Stimulated activated CD4-positive, alpha-beta T cell treated with anti-CD3 and anti-CD28 coated beads, TNF-alpha, amount 100 ng/mL, for 1 hour (primary cell): ENCODE measurements at regions not wholly inside any gene's neighbourhood (a gene's known extent, or its start where the extent isn't known, plus 50 kb on each side); places are given as distances from the start of the nearest gene placed in this dataset.
"Not testable (repeated sequence)": the region's sequence is repeated elsewhere in the genome, so short reads cannot be mapped to it uniquely, and the experiment has no call there.

Experiments used
- DNase-seq, 3 donors: peaks; one replicate each; pipeline ENCODE4 v3.0.0-alpha.2; 2020; ENCODE audit warnings: low read depth in 3 of 3, low spot score in 1 of 3

DNA sequence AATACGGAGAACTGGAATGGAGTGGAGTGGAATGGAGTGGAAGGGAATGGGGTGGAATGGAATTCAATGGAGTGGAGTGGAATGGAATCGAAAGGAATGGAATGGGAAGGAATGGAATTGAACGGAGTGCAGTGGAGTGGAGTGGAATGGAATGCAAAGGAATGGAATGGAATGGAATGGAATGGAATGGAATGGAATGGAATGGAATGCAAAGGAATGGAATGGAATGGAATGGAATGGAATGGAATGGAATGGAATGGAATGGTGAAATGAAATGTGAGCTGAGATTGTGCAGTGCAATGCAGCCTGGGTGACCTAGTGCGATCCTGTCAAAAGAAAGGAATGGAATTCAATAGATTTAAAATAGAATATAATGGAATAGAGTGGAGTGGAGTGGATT lies 357.3 kb upstream of the WSB1 start:
- not testable (repeated sequence) for DNase-seq

DNA sequence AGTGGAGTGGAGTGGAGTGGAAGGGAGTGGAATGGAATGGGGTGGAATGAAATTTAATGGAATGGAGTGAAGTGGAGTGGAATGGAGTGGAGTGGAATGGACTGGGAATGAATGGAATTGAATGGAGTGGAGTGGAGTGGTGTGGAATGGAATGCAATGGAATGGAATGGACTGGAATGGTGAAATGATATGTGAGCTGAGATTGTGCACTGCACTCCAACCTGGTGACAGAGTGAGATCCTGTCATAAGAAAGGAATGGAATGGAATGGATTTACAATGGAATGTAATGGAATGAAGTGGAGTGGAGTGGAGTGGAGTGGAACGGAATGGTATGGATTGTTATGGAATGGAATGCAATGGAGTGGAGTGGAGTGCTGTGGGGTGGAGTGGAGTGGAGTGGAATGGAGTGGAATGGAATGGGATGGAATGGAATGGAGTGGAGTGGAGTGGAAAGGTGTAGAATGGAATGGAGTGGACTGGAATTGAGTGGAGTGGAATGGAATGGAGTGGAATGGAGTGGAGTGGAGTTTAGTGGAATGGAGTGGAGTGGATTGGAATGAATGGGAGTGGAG lies 356.1 kb upstream of the WSB1 start:
- DNase-seq, result not testable (repeated sequence)

DNA sequence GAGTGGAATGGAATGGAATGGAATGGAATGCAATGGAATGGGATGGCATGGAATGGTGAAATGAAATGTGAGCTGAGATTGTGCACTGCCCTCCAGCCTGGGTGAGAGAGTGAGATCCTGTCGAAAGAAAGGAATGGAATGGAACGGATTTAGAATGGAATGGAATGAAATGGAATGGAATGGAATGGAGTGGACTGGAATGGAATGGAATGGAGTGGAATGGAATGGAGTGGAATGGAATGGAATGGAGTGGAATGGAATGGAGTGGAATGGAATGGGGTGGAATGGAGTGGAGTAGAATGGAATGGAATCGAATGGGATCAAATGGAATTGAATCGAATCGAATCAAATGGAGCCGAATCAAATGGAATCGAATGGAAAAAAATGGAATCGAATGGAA lies 354.2 kb upstream of the WSB1 start:
- DNase-seq, result not testable (repeated sequence)

DNA sequence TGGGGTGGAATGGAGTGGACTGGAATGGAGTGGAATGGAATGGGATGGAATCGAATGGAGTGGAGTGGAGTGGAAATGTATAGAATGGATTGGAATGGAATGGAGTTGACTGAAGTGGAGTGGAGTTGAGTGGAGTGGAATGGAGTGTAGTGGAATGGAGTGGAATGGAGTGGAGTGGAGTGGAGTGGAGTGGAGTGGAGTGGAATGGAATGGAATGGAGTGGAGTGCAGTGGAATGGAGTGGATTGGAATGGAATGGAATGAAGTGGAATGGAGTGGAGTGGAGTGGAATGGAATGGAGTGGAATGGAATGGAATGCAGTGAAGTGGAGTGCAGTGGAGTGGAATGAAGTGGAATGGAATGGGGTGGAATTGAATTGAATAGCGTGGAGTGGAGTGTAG lies 353.3 kb upstream of the WSB1 start:
- DNase-seq, result not testable (repeated sequence)

DNA sequence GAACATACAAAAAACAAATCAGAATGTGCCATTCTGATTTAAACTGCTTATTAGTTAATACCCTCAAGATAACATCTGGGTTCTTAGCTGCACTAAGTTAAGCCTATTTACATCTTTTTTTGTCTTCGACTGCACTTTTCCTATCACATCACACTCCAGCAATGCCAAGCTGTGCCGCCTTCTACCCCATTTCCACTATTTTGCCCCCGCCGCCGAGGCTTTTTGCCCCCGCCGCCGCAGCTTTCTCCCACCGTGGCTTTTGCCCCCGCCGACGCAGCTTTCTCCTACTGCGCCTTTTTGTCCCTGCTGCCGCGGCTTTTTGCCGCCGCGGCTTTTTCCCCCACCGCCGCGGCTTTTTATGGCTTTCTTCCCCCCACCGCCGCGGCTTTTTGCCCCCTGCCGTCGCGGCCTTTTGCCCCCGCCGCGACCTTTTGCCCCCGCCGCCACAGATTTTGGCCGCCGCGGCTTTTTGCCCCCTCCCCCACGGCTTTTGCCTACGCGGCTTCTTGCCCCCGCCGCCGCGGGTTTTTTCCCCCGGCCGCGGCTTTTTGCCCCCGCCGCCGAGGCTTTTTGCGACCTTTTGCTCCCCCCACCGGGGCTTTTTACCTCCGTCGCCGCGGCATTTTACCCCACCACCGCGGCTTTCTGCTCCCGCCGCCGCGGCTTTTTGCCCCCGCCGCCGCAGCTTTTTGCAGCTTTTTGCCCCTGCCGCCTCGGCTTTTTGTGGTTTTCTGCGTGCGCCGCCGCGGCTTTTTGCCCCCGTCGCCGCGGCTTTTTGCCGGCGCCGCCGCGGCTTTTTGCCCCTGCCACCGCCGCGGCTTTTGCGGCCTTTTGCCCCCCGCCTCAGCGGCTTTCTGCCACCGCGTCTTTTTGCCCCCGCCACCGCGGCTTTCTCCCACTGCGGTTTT lies 331.4 kb upstream of the WSB1 start:
- DNase-seq, result no peak

DNA sequence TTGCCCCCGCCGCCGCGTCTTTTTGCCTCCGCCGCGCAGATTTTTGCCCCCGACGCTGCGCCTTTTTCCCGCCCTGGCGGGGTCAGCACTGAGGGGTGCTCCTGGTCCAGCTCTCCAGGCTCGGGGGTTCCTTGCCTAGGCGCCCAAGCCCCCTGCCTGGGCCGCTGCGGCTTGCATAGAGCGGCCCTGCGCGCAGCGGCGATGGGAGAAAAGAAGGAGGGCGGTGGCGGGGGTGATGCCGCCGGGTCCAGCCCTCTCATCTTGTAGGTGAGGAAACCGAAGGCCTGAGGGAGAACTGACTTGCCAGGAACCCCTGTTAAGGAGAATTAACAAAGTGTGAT lies 330.8 kb upstream of the WSB1 start:
- no peak for DNase-seq

DNA sequence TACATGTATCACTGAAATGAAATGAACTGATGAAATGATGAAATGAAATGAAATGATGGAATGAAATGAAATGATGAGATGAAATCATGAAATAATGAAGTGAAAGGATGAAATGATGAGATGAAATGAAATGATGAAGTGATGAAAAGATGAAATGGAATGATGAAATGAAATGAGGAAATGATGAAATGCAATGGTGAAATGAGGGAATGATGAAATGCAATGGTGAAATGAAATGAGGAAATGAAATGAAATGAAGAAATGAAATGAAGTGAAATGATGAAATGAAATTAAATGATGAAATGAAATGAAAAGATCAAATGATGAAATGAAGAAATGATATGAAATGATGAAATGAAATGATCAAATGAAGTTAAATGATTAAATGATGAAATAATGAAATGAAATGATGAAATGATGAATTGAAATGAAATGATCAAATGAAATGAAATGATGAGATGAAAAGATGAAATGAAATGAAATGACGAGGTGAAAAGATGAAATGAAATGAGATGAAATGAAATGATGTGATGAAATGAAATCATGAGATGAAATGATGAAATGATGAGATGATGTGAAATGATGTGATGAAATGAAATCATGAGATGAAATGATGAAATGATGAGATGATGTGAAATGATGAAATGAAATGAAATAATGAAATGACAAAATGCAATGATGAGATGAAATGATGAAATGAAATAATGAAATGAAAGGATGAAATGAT lies 327.9 kb upstream of the WSB1 start:
- DNase-seq, result not testable (repeated sequence)

DNA sequence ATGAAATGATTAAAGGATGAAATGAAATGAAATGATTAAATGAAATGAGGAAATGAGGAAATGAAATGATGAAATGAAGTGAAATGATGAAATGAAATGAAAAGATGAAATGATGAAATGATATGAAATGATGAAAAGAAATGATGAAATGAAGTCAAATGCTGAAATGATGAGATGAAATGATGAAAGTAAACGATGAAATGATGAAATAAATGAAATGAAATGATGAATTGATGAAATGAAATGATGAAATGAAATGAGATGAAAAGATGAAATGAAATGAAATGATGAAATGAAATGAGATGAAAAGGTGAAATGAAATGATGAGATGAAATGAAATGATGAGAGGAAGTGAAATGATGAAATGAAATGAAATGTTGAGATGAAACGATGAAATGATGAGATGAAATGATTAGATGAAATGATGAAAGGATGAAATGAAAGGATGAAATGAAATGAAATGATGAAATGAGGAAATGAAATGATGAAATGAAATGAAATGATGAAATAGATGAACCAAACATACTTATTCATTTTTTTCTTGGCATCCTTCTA lies 327.2 kb upstream of the WSB1 start:
- DNase-seq, result not testable (repeated sequence)

DNA sequence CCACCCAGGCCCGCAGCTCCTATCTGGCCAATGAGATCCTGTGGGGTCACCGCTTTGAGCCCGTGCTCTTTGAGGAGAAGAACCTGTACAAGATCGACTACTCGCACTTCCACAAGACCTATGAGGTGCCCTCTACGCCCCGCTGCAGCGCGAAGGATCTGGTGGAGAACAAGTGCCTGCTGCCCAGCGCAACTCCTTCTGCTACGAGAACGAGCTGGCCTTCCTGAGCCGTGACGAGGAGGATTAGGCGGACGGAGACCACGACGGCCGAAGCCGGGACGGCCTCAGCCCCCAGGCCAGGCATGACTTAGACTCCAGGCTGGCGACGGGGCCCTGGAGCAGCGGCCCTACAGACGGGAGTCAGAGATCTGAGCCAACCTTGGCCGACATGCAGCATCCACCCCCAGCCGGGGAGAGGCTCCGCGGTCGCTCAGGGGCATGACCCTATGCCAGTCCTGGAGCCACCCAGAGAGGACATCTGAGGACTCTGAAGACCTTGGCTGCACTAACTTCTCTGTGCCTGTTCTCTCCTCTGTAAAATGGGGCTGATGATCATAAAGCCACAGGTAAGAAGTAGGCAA lies 312.0 kb upstream of the WSB1 start:
- not testable (repeated sequence) for DNase-seq

DNA sequence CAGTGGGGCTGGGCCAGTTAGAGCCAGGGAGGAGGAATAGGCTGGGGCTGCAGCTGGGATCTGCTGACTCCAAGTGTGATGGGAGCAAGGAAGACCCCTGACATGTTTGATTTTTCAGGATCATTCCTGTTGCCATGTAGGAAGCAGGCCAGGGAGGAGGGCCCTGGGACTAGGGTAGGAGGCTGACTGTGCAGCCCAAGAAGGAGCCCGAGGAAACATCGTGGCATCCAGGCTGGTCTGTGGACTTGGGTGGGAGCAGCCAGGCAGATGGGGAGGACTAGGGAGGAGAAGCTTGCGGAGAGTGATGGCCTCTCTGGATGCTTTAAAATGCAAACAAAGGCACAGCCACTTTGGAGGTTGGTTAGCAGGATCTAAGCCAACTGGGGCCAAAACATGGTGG lies 311.4 kb upstream of the WSB1 start:
- DNase-seq, result not testable (repeated sequence)

DNA sequence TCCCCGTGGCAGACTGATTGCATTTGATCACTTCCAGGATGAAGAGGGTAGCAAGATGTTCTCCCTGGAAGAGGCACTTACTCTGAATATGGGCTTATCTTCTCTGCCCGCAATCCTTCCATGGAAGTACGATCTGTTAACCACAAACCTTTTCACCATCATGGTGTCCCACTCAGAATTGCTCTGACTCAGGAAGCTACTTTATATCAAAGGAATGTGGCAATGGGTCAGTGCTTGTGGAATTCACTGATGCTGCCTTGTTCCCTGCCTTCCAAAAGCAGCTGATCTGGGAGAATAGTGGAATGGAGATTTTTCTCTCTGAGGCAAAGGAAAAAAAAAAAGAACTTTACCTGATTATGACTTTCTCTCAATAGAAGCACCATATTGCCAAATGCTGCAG lies 306.1 kb upstream of the WSB1 start:
- DNase-seq, result not testable (repeated sequence)

DNA sequence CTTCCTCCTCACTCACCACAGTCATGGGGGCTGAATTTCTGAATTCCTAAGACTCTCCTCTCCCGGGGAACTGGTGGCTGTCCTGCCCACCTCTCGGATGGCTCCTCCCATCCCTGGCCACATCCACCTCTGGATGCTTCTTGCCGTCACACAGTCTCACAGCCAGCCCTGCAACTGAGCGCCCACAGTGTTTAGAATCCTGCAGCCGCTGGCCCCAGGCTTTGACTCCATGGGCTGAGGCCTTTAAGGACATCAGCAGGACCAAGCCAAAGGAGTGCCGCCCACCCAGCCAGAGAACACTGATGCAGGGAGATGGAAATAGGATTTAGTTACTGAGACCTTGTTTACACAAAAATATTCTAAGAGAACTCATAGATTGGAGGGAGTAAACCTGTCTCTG lies 299.3 kb upstream of the WSB1 start:
- DNase-seq, result not testable (repeated sequence)

DNA sequence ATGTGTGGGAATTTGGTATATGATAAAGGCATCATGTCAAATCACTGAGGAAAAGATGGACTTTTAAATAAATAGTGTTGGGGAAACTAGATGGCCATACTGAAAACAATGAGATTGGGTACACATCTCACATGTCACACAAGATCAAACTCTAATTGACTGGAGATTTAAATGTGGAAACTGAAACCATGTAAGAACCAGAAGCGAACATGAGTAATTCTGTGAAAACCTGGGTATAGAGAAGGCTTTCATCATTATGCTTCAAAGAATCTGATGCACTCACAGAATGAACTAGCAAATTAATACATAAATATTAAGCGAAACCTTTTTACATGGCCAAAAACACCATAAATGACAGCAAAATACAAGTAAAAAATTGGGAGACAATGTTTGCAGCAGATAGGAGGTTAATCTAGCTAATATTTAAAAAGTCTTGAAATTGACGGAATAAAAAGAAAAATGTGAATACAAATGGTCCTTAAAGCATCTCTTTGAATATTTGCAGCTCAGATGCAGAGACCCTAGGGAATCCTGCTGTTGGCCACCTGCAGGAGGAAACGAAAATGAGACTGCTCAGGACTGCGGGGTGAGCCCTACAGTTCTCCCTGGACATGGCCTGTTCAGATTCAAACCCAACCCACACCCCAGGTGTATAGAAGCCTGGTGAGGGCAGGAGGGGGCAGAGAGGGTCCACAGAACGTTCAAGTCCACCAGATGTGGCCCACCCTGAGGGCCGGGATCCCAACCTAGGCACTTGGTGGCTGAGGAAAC lies 297.6 kb upstream of the WSB1 start:
- DNase-seq, result not testable (repeated sequence)

DNA sequence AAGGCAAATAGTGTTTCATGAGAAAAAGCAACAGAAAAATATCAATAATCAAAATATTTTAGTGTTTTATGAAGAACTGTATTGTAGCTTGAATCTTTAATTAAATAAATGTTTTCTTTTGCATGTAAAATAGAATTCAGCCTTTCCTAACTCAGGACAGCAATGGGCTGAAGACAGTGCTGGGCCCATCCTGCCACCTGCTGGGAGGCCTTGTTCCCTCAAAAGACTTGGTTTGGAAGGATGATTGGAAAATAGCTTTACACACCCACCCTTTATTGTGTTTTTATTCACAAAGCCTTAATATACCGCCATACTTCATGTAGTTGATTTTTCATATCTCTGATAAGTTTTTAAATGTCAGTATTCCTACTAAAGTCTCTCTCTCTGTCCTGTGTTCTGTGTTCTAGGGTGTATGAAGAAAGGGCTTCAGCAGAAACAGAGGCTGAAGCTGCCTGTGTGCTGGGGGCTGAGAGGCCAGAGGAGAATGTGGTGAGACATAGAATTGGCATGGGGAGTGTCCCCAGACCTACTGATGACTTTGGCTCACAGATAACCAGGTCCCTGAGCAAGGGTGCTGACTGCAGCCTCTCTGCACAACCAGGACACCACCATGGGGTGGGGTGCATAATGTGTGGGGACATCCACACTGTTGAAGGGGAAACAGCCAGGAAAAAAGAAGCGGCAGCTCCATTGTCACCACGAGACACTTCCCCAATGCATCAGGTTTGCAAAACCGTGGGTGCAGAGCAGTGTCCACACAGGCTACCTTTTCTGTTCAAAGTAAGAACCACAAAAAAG lies 286.0 kb upstream of the WSB1 start:
- not testable (repeated sequence) for DNase-seq

DNA sequence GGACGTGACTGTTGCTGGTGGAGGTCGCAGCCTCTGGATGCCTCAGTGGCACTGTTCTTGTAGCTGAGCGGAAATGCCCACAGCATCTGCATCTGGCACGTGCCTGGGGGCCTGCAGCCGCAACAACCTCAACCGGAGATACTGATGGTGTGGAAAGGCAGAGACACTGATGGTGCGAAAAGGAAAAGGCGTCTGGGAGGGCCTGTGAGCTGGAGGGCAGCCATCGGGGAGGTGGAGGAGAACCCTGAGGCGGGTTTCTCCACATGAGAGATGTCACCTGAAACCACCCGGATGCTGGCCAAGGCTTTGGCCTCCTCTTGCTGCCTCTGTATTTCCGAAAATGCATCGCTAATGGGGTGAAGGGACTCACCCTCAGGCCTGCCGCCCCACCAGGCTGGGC lies 284.8 kb upstream of the WSB1 start:
- DNase-seq, result no peak

DNA sequence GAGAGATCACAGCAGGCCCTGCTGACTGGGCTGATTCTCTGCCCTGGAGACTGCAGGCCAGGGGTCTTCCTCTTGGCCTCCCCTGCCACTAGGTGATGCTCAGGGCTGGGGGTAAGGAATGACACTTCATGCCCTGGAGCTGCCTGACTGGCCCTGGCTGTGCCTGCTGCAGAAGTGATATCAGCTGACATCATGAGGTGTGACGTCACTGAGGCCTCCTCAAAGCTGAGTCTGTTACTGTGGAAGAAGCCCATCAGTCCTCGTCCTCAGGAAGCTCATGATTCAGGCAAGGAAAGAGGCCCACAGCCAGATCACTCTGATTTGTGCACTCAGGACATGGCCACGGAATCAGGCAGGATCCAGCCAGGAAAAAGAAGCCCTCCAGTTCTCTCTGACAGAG lies 283.8 kb upstream of the WSB1 start:
- not testable (repeated sequence) for DNase-seq

DNA sequence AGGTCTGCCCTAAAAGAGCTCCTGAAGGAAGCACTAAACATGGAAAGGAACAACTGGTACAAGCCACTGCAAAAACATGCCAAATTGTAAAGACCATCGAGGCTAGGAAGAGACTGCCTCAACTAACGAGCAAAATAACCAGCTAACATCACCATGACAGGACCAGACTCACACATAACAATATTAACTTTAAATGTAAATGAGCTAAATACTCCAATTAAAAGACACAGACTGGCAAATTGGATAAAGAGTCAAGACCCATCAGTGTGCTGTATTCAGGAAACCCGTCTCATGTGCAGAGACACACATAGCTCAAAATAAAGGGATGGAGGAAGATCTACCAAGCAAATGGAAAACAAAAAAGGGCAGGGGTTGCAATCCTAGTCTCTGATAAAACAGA lies 263.4 kb upstream of the WSB1 start:
- not testable (repeated sequence) for DNase-seq

DNA sequence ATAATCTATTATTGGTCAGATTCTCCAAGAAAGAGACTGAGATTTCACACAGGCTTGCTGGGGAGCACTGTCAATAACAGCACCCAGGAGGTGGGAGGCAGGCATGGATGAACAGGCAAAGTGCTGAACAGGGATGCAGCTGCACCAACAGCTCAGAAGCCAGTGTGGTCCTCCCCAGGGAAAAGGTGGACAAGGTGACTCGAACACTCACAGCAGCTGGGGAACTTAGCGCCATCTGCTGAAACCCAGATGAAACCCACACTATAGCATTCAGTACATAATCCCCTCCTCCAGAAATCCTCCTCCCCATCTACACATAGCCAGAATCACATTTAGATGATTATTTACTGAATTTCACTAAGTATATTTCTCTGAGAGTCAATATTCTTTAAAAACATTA lies 255.2 kb upstream of the WSB1 start:
- no peak for DNase-seq

DNA sequence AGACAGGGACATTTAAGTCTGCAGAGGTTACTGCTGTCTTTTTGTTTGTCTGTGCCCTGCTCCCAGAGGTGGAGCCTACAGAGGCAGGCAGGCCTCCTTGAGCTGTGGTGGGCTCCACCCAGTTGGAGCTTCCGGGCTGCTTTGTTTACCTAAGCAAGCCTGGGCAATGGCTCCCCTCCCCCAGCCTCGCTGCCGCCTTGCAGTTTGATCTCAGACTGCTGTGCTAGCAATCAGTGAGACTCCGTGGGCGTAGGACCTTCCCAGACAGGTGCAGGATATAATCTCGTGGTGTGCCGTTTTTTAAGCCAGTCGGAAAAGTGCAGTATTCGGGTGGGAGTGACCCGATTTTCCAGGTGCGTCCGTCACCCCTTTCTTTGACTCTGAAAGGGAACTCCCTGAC lies 248.9 kb upstream of the WSB1 start:
- not testable (repeated sequence) for DNase-seq
